ENCODE measurements at regions not wholly inside any gene's neighbourhood (a gene's known extent, or its start where the extent isn't known, plus 50 kb on each side); places are given as distances from the start of the nearest gene placed in this dataset.

- WGBS (ENCODE audit: missing lambda C conversion rate): 58% methylated on average over 5 of the region's 5 CpGs
- ATAC-seq: peak; percentile 77 to 86
- peaks cover 25% of the 10 kb centered on the region for H3K4me1 ChIP-seq
- DNase-seq (ENCODE audit: low read depth in 1 of 2, low spot score in 1 of 2): peak; percentile 39 to 64
- no peak for TF ChIP-seq BHLHE40 (IDR thresholded peaks at IDR 0.05; ENCODE audit: low read depth, low read length)
- no peak for TF ChIP-seq HMGXB4 (CRISPR knock-in tag; IDR thresholded peaks at IDR 0.05; ENCODE audit: borderline replicate concordance)
- TF ChIP-seq JUNB (IDR thresholded peaks at IDR 0.05): peak; percentile 43; the same call in 1 of the 2 replicates
- TF ChIP-seq, protein P1, sequence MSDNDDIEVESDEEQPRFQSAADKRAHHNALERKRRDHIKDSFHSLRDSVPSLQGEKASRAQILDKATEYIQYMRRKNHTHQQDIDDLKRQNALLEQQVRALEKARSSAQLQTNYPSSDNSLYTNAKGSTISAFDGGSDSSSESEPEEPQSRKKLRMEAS (IDR thresholded peaks at IDR 0.05): no peak; the same call in 1 of the 2 replicates
- TF ChIP-seq FOSL2 (IDR thresholded peaks at IDR 0.05): 0 out of 2 replicates have a peak, but pooled peaks have one; percentile 55
- peak; percentile 73 for TF ChIP-seq FOSL2 (CRISPR knock-in tag; IDR thresholded peaks at IDR 0.05)
- TF ChIP-seq, protein P2, sequence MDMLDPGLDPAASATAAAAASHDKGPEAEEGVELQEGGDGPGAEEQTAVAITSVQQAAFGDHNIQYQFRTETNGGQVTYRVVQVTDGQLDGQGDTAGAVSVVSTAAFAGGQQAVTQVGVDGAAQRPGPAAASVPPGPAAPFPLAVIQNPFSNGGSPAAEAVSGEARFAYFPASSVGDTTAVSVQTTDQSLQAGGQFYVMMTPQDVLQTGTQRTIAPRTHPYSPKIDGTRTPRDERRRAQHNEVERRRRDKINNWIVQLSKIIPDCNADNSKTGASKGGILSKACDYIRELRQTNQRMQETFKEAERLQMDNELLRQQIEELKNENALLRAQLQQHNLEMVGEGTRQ (IDR thresholded peaks at IDR 0.05): peak; percentile 20; the same call in 1 of the 2 replicates
- ChIA-PET CTCF (interaction anchor here (1.0 to 16.5 kb wide), 4 partner anchors 11 to 243 kb away, joined by 3 to 343 read pairs (median 4); no protein-coding TSS in a partner anchor), POLR2A (interaction anchor here (0.5 kb wide), 1 partner anchor 124 kb away, joined by 4 read pairs; no protein-coding TSS in a partner anchor)
- no peak overlapping the region for H3K4me3 ChIP-seq
- H3K27ac ChIP-seq: peak overlapping the region; percentile 65 to 82
- H3K9me3 ChIP-seq: no peaks in the 10 kb centered on the region
- peak overlapping the region; percentile 59 for H3K4me2 ChIP-seq
- no peak for FAIRE-seq
Observed at GRCh38 chr9:109910671-109911518, 130.9 kb downstream of the PALM2AKAP2 start.

DNA sequence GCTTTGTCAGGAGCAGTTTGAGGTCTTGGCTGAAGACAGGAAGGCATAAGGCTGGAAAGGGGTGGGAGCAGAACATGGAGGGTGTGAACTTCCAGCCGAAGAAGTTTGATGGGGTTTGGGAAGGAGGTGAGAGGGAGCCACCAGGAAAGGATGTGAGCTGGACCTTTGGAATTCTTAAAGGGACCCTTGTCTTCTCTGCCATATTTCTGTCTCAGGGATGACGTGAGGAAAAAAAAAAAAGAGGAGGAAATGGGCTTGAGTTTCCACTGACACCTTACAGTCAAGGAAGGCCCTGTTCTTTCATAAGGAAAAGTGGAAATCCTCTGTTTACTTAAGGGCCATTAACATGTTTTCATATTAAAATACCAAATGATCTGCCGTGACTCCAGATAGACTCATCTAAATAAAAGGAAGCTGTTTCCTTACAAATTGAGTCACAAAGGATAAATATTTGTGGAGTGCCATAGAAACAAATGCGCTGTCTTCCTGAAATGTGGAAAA is 132.1 kb downstream of the PALM2AKAP2 start:
- DNase-seq (ENCODE audit: low read depth in 1 of 2, low spot score in 1 of 2) (peak in 1 of 2 experiments; percentile 35), ATAC-seq (no peak), FAIRE-seq (no peak)
- WGBS (ENCODE audit: missing lambda C conversion rate): 42% methylated on average over 4 of the region's 4 CpGs
- H3K4me2 ChIP-seq: peak overlapping the region; percentile 59; the same call in 2 of the 3 replicates
- TF ChIP-seq CTCF (IDR thresholded peaks at IDR 0.05): no peak
- no peak for TF ChIP-seq KDM5A (IDR thresholded peaks at IDR 0.05)
- no peak for TF ChIP-seq FOSL2 (IDR thresholded peaks at IDR 0.05)
- peak; percentile 46; the same call in 1 of the 2 replicates for TF ChIP-seq FOSL2 (CRISPR knock-in tag; IDR thresholded peaks at IDR 0.05)
- TF ChIP-seq MAFK (IDR thresholded peaks at IDR 0.05; ENCODE audit: partially characterized antibody): no peak
- no peak for TF ChIP-seq KDM1A (IDR thresholded peaks at IDR 0.05; ENCODE audit: low read depth)
- H3K4me3 ChIP-seq: no peak overlapping the region
- H3K9me3 ChIP-seq: no peaks in the 10 kb centered on the region
- peaks cover 25% of the 10 kb centered on the region for H3K4me1 ChIP-seq
- peak overlapping the region; percentile 65 to 82 for H3K27ac ChIP-seq
- ChIA-PET CTCF (interaction anchor here (1.3 to 16.5 kb wide), 4 partner anchors 8 to 241 kb away, joined by 5 to 343 read pairs (median 16); no protein-coding TSS in a partner anchor), POLR2A (no interaction called here)

GRCh38 chr9:109912726-109913460 is 132.9 kb downstream of the PALM2AKAP2 start:
- FAIRE-seq: no peak
- POLR2A ChIA-PET: no interaction called here

More at GRCh38 chr9:109912726-109913460, 132.9 kb downstream of the PALM2AKAP2 start:
- ATAC-seq (no peak), DNase-seq (ENCODE audit: low read depth in 1 of 2, low spot score in 1 of 2) (no peak)
- TF ChIP-seq ZC3H11A (IDR thresholded peaks at IDR 0.05) (no peak), RNF2 (IDR thresholded peaks at IDR 0.05; ENCODE audit: borderline replicate concordance, low read depth) (no peak), KDM5A (IDR thresholded peaks at IDR 0.05) (no peak), SREBF2 (IDR thresholded peaks at IDR 0.05) (no peak), CTCF (IDR thresholded peaks at IDR 0.05) (no peak), JUNB (IDR thresholded peaks at IDR 0.05) (no peak)
- TF ChIP-seq, protein P2 (IDR thresholded peaks at IDR 0.05): no peak
- 91% methylated on average over 7 of the region's 7 CpGs for WGBS (ENCODE audit: missing lambda C conversion rate)
- CTCF ChIA-PET: interaction anchor here (1.0 to 16.5 kb wide), 4 partner anchors 9 to 240 kb away, joined by 3 to 343 read pairs (median 16); no protein-coding TSS in a partner anchor
- Histone ChIP-seq H3K4me2 (no peak overlapping the region), H3K27ac (peak overlapping the region in 1 of 2 experiments; percentile 50; a peak in 3 of 6 replicates), H3K9me3 (no peaks in the 10 kb centered on the region), H3K4me3 (no peak overlapping the region), H3K4me1 (peaks cover 25% of the 10 kb centered on the region)

All from A549 (cell line).